Endothelial cell of umbilical vein (primary cell): ENCODE measurements at regions not wholly inside any gene's neighbourhood (a gene's known extent, or its start where the extent isn't known, plus 50 kb on each side); places are given as distances from the start of the nearest gene placed in this dataset.

Experiments
- CTCF ChIP-seq, 2 donors: IDR thresholded peaks; 1 replicate in 1 of 2; 2 replicates in 1 of 2; pipeline ENCODE4 v1.5.1; 2011; ENCODE audit warnings: low read length in 2 of 2, mild to moderate bottlenecking in 2 of 2, moderate library complexity in 2 of 2, control low read depth in 1 of 2, inconsistent platforms in 1 of 2, low read depth in 1 of 2; ENCODE audit not compliant: insufficient read depth in 1 of 2; ENCODE audit errors: extremely low read depth in 1 of 2
- EZH2 ChIP-seq: IDR thresholded peaks from 2 replicates; pipeline ENCODE4 v1.6.1; 2012; ENCODE audit warnings: borderline replicate concordance, low read depth, mild to moderate bottlenecking, moderate library complexity, low read length, inconsistent platforms; ENCODE audit not compliant: severe bottlenecking
- JUN ChIP-seq: IDR thresholded peaks from 2 replicates; pipeline ENCODE4 v1.6.1; 2011; ENCODE audit warnings: borderline replicate concordance, low read depth; ENCODE audit not compliant: insufficient read length, insufficient read depth
- MYC ChIP-seq: IDR thresholded peaks from one replicate; pipeline ENCODE4 v1.6.1; 2011; ENCODE audit warnings: mild to moderate bottlenecking, low read depth, low read length
- POLR2A ChIP-seq: IDR thresholded peaks from 2 replicates; pipeline ENCODE4 v1.6.1; 2012; ENCODE audit warnings: low read depth, mild to moderate bottlenecking, control low read depth, low read length
- POLR2AphosphoS5 ChIP-seq: IDR thresholded peaks from 2 replicates; pipeline ENCODE4 v1.6.1; 2012; ENCODE audit warnings: low read depth, mild to moderate bottlenecking, control low read depth, low read length, moderate library complexity; ENCODE audit not compliant: insufficient read depth

GRCh38 chr15:35667908-35668307 is 121.9 kb upstream of the DPH6 start:
- TF ChIP-seq CTCF (IDR thresholded peaks at IDR 0.05; ENCODE audit: extremely low read depth in 1 of 2, insufficient read depth in 1 of 2, low read depth in 1 of 2, low read length in 2 of 2), result no peak
- TF ChIP-seq POLR2AphosphoS5, result no peak
- no peak for TF ChIP-seq POLR2A
- no peak for TF ChIP-seq MYC
- no peak for TF ChIP-seq EZH2
- TF ChIP-seq JUN, result no peak
